K562 (cell line): ENCODE measurements at regions not wholly inside any gene's neighbourhood (a gene's known extent, or its start where the extent isn't known, plus 50 kb on each side); places are given as distances from the start of the nearest gene placed in this dataset.

ENCODE experiments used
- ATAC-seq: fragments of 200-7000 bp; cut with Tn5 transposase; 3 replicates; pipeline ENCODE4 v1.9.1; 2020; ENCODE audit warnings: moderate library complexity
- BruUV-seq: library from RNA; stranded (reverse); fragments of 400-500 nt; replicated peaks from 2 replicates; lab custom pipeline; 2021; lab: Mats Ljungman, UMichigan
- CTCF ChIA-PET: fragments of 300-600 bp; formaldehyde crosslinking; extraction: SDS; loops from one replicate; lab custom pipeline; 2021; ENCODE audit warnings: low intra/inter-chr PET ratio; lab: Yijun Ruan, JAX
- POLR2A ChIA-PET: fragments of 300-600, 350-650 bp; sonication (Branson Sonifier 250); formaldehyde crosslinking; extraction: SDS; loops from one replicate; lab custom pipeline; 2021; ENCODE audit warnings: antibody characterized with exemption, inconsistent platforms; lab: Yijun Ruan, JAX
- DNase-seq, 4 experiments: peaks; one replicate each; pipeline versions ENCODE4 v3.0.0 to v3.0.0-alpha.2; 2011 to 2018; ENCODE audit warnings: low spot score in 3 of 4, mixed read lengths in 3 of 4; ENCODE audit errors: extremely low read depth in 1 of 4
- FAIRE-seq: peaks from 2 replicates; lab custom pipeline; 2011; peaks lifted over from hg19 to GRCh38; lab: Jason Lieb, UNC
- H2AFZ ChIP-seq: 2 replicates; pipeline ENCODE4 v1.6.0; 2011; ENCODE audit warnings: low read depth, low read length, control low read depth, inconsistent platforms
- H3K27ac ChIP-seq: fragments of 200-600 bp; 3 replicates; pipeline ENCODE4 v1.8.0; 2011; ENCODE audit warnings: low read depth, mild to moderate bottlenecking, control low read depth, inconsistent platforms, low read length, moderate library complexity, mixed read lengths; ENCODE audit errors: extremely low read depth
- H3K27me3 ChIP-seq, 2 experiments: fragments of 300-600 bp in 1 of 2; 2 replicates in 1 of 2; 3 replicates in 1 of 2; pipeline versions ENCODE4 v1.6.0 to v1.8.0; 2011; ENCODE audit warnings: inconsistent platforms in 2 of 2, low read length in 2 of 2, mild to moderate bottlenecking in 1 of 2, mixed read lengths in 1 of 2, moderate library complexity in 1 of 2; ENCODE audit not compliant: control insufficient read depth in 2 of 2, insufficient read depth in 2 of 2
- H3K36me3 ChIP-seq: fragments of 300-600 bp; 3 replicates; pipeline ENCODE4 v1.8.0; 2011; ENCODE audit warnings: mild to moderate bottlenecking, low read length, inconsistent platforms; ENCODE audit not compliant: control insufficient read depth, insufficient read depth
- H3K4me1 ChIP-seq, 2 experiments: fragments of 200-600 bp in 1 of 2; replicated peaks in 1 of 2; 2 replicates in 1 of 2; 3 replicates in 1 of 2; pipeline versions ENCODE4 v1.5.1 to v1.8.0; 2011; ENCODE audit warnings: inconsistent platforms in 2 of 2, low read length in 2 of 2, mild to moderate bottlenecking in 1 of 2, mixed read lengths in 1 of 2, moderate library complexity in 1 of 2; ENCODE audit not compliant: control insufficient read depth in 2 of 2, insufficient read depth in 2 of 2
- H3K4me2 ChIP-seq: 2 replicates; pipeline ENCODE4 v1.6.1; 2011; ENCODE audit warnings: low read length, control low read depth, inconsistent platforms, mixed read lengths; ENCODE audit not compliant: insufficient read depth
- H3K4me3 ChIP-seq: fragments of 200-600 bp; sonication (generic), shearing (Covaris generic); 2 replicates; pipeline ENCODE4 v1.5.1; 2016; ENCODE audit warnings: control low read depth, inconsistent platforms
- H3K79me2 ChIP-seq: fragments of 200-600 bp; 3 replicates; pipeline ENCODE4 v1.8.0; 2011; ENCODE audit warnings: low read length, inconsistent platforms; ENCODE audit not compliant: control insufficient read depth, insufficient read depth
- H3K9ac ChIP-seq, 2 experiments: 2 replicates each; pipeline versions ENCODE4 v1.6.0 to v1.6.1; 2011; ENCODE audit warnings: low read depth in 2 of 2, low read length in 2 of 2, control low read depth in 1 of 2, inconsistent platforms in 1 of 2, mild to moderate bottlenecking in 1 of 2, mixed read lengths in 1 of 2; ENCODE audit not compliant: insufficient read depth in 1 of 2
- H3K9me1 ChIP-seq: one replicate; pipeline ENCODE4 v1.6.0; 2011; ENCODE audit warnings: inconsistent platforms, mild to moderate bottlenecking, low read length, moderate library complexity; ENCODE audit not compliant: control insufficient read depth, insufficient read depth
- H3K9me3 ChIP-seq: replicated peaks from 2 replicates; pipeline ENCODE4 v1.5.1; 2011; ENCODE audit warnings: low read depth, low read length, inconsistent platforms; ENCODE audit not compliant: control insufficient read depth, insufficient read depth
- H4K20me1 ChIP-seq: replicated peaks from 2 replicates; pipeline ENCODE4 v1.6.1; 2011; ENCODE audit warnings: low read length, inconsistent platforms, mixed read lengths; ENCODE audit not compliant: control insufficient read depth, insufficient read depth
- CEBPG ChIP-seq, 3 experiments: fragments of 200-800 bp in 1 of 3; sonication (Bioruptor generic) in 1 of 3; sonication (generic) in 1 of 3; formaldehyde crosslinking in 1 of 3; IDR thresholded peaks in 2 of 3; conservative IDR thresholded peaks in 1 of 3; 2 replicates each; pipeline versions ENCODE4 v1.6.1 to v1.8.0; 2016 to 2022; ENCODE audit warnings: missing compliant biosample characterization in 2 of 3, missing genetic modification characterization in 2 of 3, mild to moderate bottlenecking in 1 of 3, missing genetic modification reagents in 1 of 3
- CREB1 ChIP-seq, 2 experiments: sonication (generic) in 1 of 2; formaldehyde crosslinking in 1 of 2; IDR thresholded peaks; 2 replicates each; pipeline versions ENCODE4 v1.6.1 to v1.8.0; 2012 to 2022; ENCODE audit warnings: inconsistent platforms in 1 of 2, mild to moderate bottlenecking in 1 of 2, missing genetic modification reagents in 1 of 2, moderate library complexity in 1 of 2
- ETV1 ChIP-seq: fragments of 450-650 bp; conservative IDR thresholded peaks from 2 replicates; pipeline ENCODE4 v1.6.1; 2016; ENCODE audit warnings: missing genetic modification characterization, control low read depth, low read depth, missing compliant biosample characterization
- HDAC3 ChIP-seq: fragments of 450-650 bp; IDR thresholded peaks from 2 replicates; pipeline ENCODE4 v1.6.1; 2018; ENCODE audit warnings: borderline replicate concordance, mild to moderate bottlenecking, moderate library complexity; ENCODE audit not compliant: partially characterized antibody
- KDM4B ChIP-seq, 2 experiments: fragments of 450-650 bp in 1 of 2; sonication (generic) in 1 of 2; IDR thresholded peaks; 2 replicates each; pipeline ENCODE4 v1.6.1; 2016 to 2017; ENCODE audit warnings: borderline replicate concordance in 2 of 2, antibody characterized with exemption in 1 of 2, low read depth in 1 of 2, mild to moderate bottlenecking in 1 of 2
- KLF13 ChIP-seq: fragments of 450-650 bp; IDR thresholded peaks from 2 replicates; pipeline ENCODE4 v1.6.1; 2016; ENCODE audit warnings: missing genetic modification characterization, low read depth, mild to moderate bottlenecking, missing compliant biosample characterization, moderate library complexity, borderline replicate concordance
- MED1 ChIP-seq: sonication (generic); formaldehyde crosslinking; IDR thresholded peaks from 2 replicates; pipeline ENCODE4 v1.8.1; 2023; ENCODE audit warnings: missing genetic modification reagents, borderline replicate concordance
- NCOA4 ChIP-seq: fragments of 450-650 bp; IDR thresholded peaks from 2 replicates; pipeline ENCODE4 v1.6.1; 2018; ENCODE audit warnings: mild to moderate bottlenecking; ENCODE audit not compliant: partially characterized antibody
- PREB ChIP-seq: sonication (generic); formaldehyde crosslinking; IDR thresholded peaks from 2 replicates; pipeline ENCODE4 v1.8.1; 2023; ENCODE audit warnings: mild to moderate bottlenecking, missing genetic modification reagents
- RBM39 ChIP-seq: fragments of 200-400 bp; formaldehyde crosslinking; optimal IDR thresholded peaks from 2 replicates; pipeline ENCODE3; 2018; ENCODE audit warnings: low read depth, low read length
- RFX5 ChIP-seq: IDR thresholded peaks from 2 replicates; pipeline ENCODE4 v1.6.1; 2011; ENCODE audit warnings: low read depth, mild to moderate bottlenecking, improper control_type of control experiment, low read length
- ZKSCAN8 ChIP-seq: fragments of 200-800 bp; sonication (Bioruptor generic); IDR thresholded peaks from 2 replicates; pipeline ENCODE4 v1.6.1; 2016; ENCODE audit warnings: missing genetic modification characterization, missing compliant biosample characterization
- ZNF212 ChIP-seq: fragments of 450-650 bp; formaldehyde crosslinking; IDR thresholded peaks from 2 replicates; pipeline ENCODE4 v1.4.0; 2020; ENCODE audit warnings: mild to moderate bottlenecking
- ZNF311 ChIP-seq: fragments of 250-450 bp; sonication (Bioruptor Pico); IDR thresholded peaks from 2 replicates; pipeline ENCODE4 v1.4.0; 2020; ENCODE audit warnings: mild to moderate bottlenecking, moderate library complexity
- ZNF354B ChIP-seq: fragments of 250-450 bp; sonication (Bioruptor Pico); IDR thresholded peaks from 2 replicates; pipeline ENCODE4 v1.4.0; 2020
- WGBS: fragments of 100-300 bp; shearing (Covaris generic); methylation state at CpG from one replicate; pipeline ENCODE4 v1.1.6; 2016; ENCODE audit warnings: low coverage, mixed read lengths; ENCODE audit not compliant: insufficient coverage; ENCODE audit errors: missing lambda C conversion rate; 5-methylcytosine and 5-hydroxymethylcytosine counted together
- in situ Hi-C: fragments of 300-500 bp; cut with MboI; formaldehyde crosslinking; loops from 4 replicates; pipeline ENCODE4 v1.15.0; 2018; ENCODE audit warnings: inconsistent platforms, mixed read lengths
- intact Hi-C: fragments of 100-400 bp; cut with micrococcal nuclease; formaldehyde crosslinking; loops from 2 replicates; pipeline ENCODE4 v1.14.2; 2022

- Histone ChIP-seq H3K36me3 (no peaks in the 10 kb centered on the region), H3K27ac (no peak overlapping the region), H3K4me1 (no peaks in the 10 kb centered on the region), H4K20me1 (no peaks in the 10 kb centered on the region; the same call in 1 of the 2 replicates), H3K9me3 (no peaks in the 10 kb centered on the region), H3K9ac (no peak overlapping the region), H3K79me2 (no peaks in the 10 kb centered on the region), H2AFZ (no peak overlapping the region), H3K27me3 (peaks cover 0 to 6% of the 10 kb centered on the region in 2 experiments; a peak in 1 of 5 replicates), H3K4me3 (no peak overlapping the region), H3K4me2 (no peak overlapping the region), H3K9me1 (no peaks in the 10 kb centered on the region)
- ATAC-seq, result no peak
- intact Hi-C loops (no loop called here), in situ Hi-C loops (no loop called here)
- TF ChIP-seq NCOA4 (no peak), MED1 (no peak), CEBPG (CRISPR knock-in tag; IDR thresholded peaks at IDR 0.05) (no peak), CEBPG (tag; conservative IDR thresholded peaks at IDR 0.05 in 1 of 2, IDR thresholded peaks at IDR 0.05 in 1 of 2) (no peak), ZNF212 (CRISPR knock-in tag) (no peak), KDM4B (IDR thresholded peaks at IDR 0.05; ENCODE audit: borderline replicate concordance in 2 of 2, low read depth in 1 of 2) (no peak), ZNF354B (CRISPR knock-in tag) (no peak), HDAC3 (no peak), RFX5 (no peak), ETV1 (tag) (no peak), CREB1 (IDR thresholded peaks at IDR 0.05) (no peak), CREB1 (CRISPR knock-in tag; IDR thresholded peaks at IDR 0.05) (no peak), RBM39 (no peak), PREB (no peak), KLF13 (tag) (no peak), ZKSCAN8 (CRISPR knock-in tag) (no peak), ZNF311 (CRISPR knock-in tag) (no peak)
- no peak for FAIRE-seq
- ChIA-PET POLR2A (no interaction called here), CTCF (no interaction called here)
- no peak for DNase-seq
- no TSS peak for BruUV-seq
- WGBS, result 0% methylated on average over 3 of the region's 3 CpGs
Observed at GRCh38 chr4:14883166-14883565, 119.1 kb upstream of the CPEB2 start.
